ENCODE measurements at regions not wholly inside any gene's neighbourhood (a gene's known extent, or its start where the extent isn't known, plus 50 kb on each side); places are given as distances from the start of the nearest gene placed in this dataset.

GRCh38 chr4:165709516-165709915 is 163.5 kb upstream of the TLL1 start:
- no peak overlapping the region for H3K4me3 Mint-ChIP-seq
- no peaks in the 10 kb centered on the region for H3K36me3 Mint-ChIP-seq (ENCODE audit: low read depth)
- no peak for DNase-seq
- no peaks in the 10 kb centered on the region for H3K4me1 Mint-ChIP-seq (ENCODE audit: low read depth)
- Histone ChIP-seq H3K4me3 (ENCODE audit: low read length) (no peak overlapping the region), H3K9me3 (ENCODE audit: control insufficient read depth in 1 of 2, insufficient read depth in 1 of 2, low read length in 2 of 2) (peaks cover 0 to 4% of the 10 kb centered on the region in 2 experiments), H3K27me3 (ENCODE audit: control insufficient read depth in 1 of 2, insufficient read depth in 2 of 2, low read length in 2 of 2) (no peaks in the 10 kb centered on the region), H3K27ac (ENCODE audit: low read depth in 1 of 2, low read length in 2 of 2) (no peak overlapping the region), H3K36me3 (ENCODE audit: insufficient read depth, low read length) (no peaks in the 10 kb centered on the region), H3K4me1 (ENCODE audit: insufficient read depth, low read length) (no peaks in the 10 kb centered on the region)
- CTCF ChIA-PET = no interaction called here
- no peaks in the 10 kb centered on the region for H3K9me3 Mint-ChIP-seq
- intact Hi-C loops (cut with DNase I, micrococcal nuclease) = no loop called here
- ATAC-seq (ENCODE audit: poor library complexity) = no peak
- no peak overlapping the region for H3K27ac Mint-ChIP-seq
- POLR2A ChIA-PET = no interaction called here
- no peaks in the 10 kb centered on the region for H3K27me3 Mint-ChIP-seq
- TF ChIP-seq CTCF (IDR thresholded peaks at IDR 0.05) = no peak

GRCh38 chr4:165709973-165710526 is 163.0 kb upstream of the TLL1 start:
- Mint-ChIP-seq H3K9me3 (no peaks in the 10 kb centered on the region), H3K4me1 (ENCODE audit: low read depth) (no peaks in the 10 kb centered on the region), H3K36me3 (ENCODE audit: low read depth) (no peaks in the 10 kb centered on the region), H3K4me3 (no peak overlapping the region), H3K27me3 (no peaks in the 10 kb centered on the region), H3K27ac (no peak overlapping the region)
- ATAC-seq (ENCODE audit: poor library complexity) (no peak), DNase-seq (no peak)
- Histone ChIP-seq H3K27ac (ENCODE audit: low read depth in 1 of 2, low read length in 2 of 2) (no peak overlapping the region), H3K27me3 (ENCODE audit: control insufficient read depth in 1 of 2, insufficient read depth in 2 of 2, low read length in 2 of 2) (no peaks in the 10 kb centered on the region), H3K4me3 (ENCODE audit: low read length) (no peak overlapping the region), H3K4me1 (ENCODE audit: insufficient read depth, low read length) (no peaks in the 10 kb centered on the region), H3K9me3 (ENCODE audit: control insufficient read depth in 1 of 2, insufficient read depth in 1 of 2, low read length in 2 of 2) (peaks cover 0 to 4% of the 10 kb centered on the region in 2 experiments), H3K36me3 (ENCODE audit: insufficient read depth, low read length) (no peaks in the 10 kb centered on the region)
- TF ChIP-seq CTCF (IDR thresholded peaks at IDR 0.05) = no peak
- POLR2A ChIA-PET = no interaction called here
- intact Hi-C loops (cut with DNase I, micrococcal nuclease) = no loop called here
- CTCF ChIA-PET = no interaction called here

GRCh38 chr4:165711436-165711835 is 161.6 kb upstream of the TLL1 start:
- H3K4me1 ChIP-seq (ENCODE audit: insufficient read depth, low read length) = no peaks in the 10 kb centered on the region
- Mint-ChIP-seq H3K9me3 (no peaks in the 10 kb centered on the region), H3K36me3 (ENCODE audit: low read depth) (no peaks in the 10 kb centered on the region), H3K27me3 (no peaks in the 10 kb centered on the region), H3K4me3 (no peak overlapping the region), H3K27ac (no peak overlapping the region), H3K4me1 (ENCODE audit: low read depth) (no peaks in the 10 kb centered on the region)
- TF ChIP-seq CTCF (IDR thresholded peaks at IDR 0.05) = no peak
- no peaks in the 10 kb centered on the region for H3K27me3 ChIP-seq (ENCODE audit: control insufficient read depth in 1 of 2, insufficient read depth in 2 of 2, low read length in 2 of 2)
- no peak for DNase-seq
- no peak for ATAC-seq (ENCODE audit: poor library complexity)
- POLR2A ChIA-PET = no interaction called here
- intact Hi-C loops (cut with DNase I, micrococcal nuclease) = no loop called here
- no peak overlapping the region for H3K27ac ChIP-seq (ENCODE audit: low read depth in 1 of 2, low read length in 2 of 2)
- H3K9me3 ChIP-seq (ENCODE audit: control insufficient read depth in 1 of 2, insufficient read depth in 1 of 2, low read length in 2 of 2) = peaks cover 0 to 4% of the 10 kb centered on the region in 2 experiments
- no peaks in the 10 kb centered on the region for H3K36me3 ChIP-seq (ENCODE audit: insufficient read depth, low read length)
- H3K4me3 ChIP-seq (ENCODE audit: low read length) = no peak overlapping the region
- CTCF ChIA-PET = no interaction called here
